ES-I3 (cell line): ENCODE measurements at regions not wholly inside any gene's neighbourhood (a gene's known extent, or its start where the extent isn't known, plus 50 kb on each side); places are given as distances from the start of the nearest gene placed in this dataset.
"Not testable (repeated sequence)": the region's sequence is repeated elsewhere in the genome, so short reads cannot be mapped to it uniquely, and the experiment has no call there.

Source experiments
- H3K36me3 ChIP-seq: 2 replicates; pipeline ENCODE4 v1.6.1; 2013; ENCODE audit warnings: mild to moderate bottlenecking, low read length, control low read depth, moderate library complexity; ENCODE audit not compliant: insufficient read depth
- H3K4me1 ChIP-seq: 2 replicates; pipeline ENCODE4 v1.6.1; 2013; ENCODE audit warnings: mild to moderate bottlenecking, control low read depth, low read length; ENCODE audit not compliant: insufficient read depth
- H3K9ac ChIP-seq: 2 replicates; pipeline ENCODE4 v1.6.1; 2013; ENCODE audit warnings: low read depth, mild to moderate bottlenecking, low read length, moderate library complexity
- H3K9me3 ChIP-seq: 2 replicates; pipeline ENCODE4 v1.6.1; 2013; ENCODE audit warnings: mild to moderate bottlenecking, low read length, moderate library complexity; ENCODE audit not compliant: control insufficient read depth, insufficient read depth

- Histone ChIP-seq H3K9ac (no peak overlapping the region), H3K4me1 (no peaks in the 10 kb centered on the region), H3K9me3 (no peaks in the 10 kb centered on the region; the same call in 1 of the 2 replicates), H3K36me3 (no peaks in the 10 kb centered on the region)
Observed at GRCh38 chr1:105416261-105416660, 1640.2 kb upstream of the PRMT6 start.

DNA sequence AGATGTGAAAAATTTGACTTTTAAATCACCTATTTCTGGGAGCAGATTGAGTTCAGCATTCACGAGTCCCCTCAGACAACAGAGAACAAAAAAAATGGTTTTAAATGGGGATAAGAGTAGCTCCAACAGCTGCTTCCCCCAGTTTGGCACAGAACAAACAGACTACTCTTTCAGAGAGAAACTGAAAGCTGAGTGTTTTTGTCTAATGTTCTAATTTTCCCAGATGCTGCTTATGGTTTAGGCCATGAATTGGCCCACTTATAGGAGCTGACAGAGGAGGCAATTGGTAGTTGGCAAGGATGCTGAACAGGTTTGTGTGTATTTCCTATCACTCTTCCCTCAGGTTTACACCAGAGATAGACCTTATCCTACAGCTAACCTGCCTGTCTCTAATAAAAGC, 1637.4 kb upstream of the PRMT6 start:
- Histone ChIP-seq H3K9ac (no peak overlapping the region), H3K9me3 (no peaks in the 10 kb centered on the region), H3K36me3 (no peaks in the 10 kb centered on the region), H3K4me1 (no peaks in the 10 kb centered on the region)

GRCh38 chr1:105427543-105427942, 1628.9 kb upstream of the PRMT6 start:
- H3K36me3 ChIP-seq, result no peaks in the 10 kb centered on the region
- H3K9ac ChIP-seq, result no peak overlapping the region
- no peaks in the 10 kb centered on the region for H3K4me1 ChIP-seq
- H3K9me3 ChIP-seq, result no peaks in the 10 kb centered on the region

- no peaks in the 10 kb centered on the region for H3K4me1 ChIP-seq
- H3K9me3 ChIP-seq, result no peaks in the 10 kb centered on the region; the same call in 1 of the 2 replicates
- no peaks in the 10 kb centered on the region for H3K36me3 ChIP-seq
- H3K9ac ChIP-seq, result no peak overlapping the region
Observed at GRCh38 chr1:105436589-105437259, 1619.8 kb upstream of the PRMT6 start.

DNA sequence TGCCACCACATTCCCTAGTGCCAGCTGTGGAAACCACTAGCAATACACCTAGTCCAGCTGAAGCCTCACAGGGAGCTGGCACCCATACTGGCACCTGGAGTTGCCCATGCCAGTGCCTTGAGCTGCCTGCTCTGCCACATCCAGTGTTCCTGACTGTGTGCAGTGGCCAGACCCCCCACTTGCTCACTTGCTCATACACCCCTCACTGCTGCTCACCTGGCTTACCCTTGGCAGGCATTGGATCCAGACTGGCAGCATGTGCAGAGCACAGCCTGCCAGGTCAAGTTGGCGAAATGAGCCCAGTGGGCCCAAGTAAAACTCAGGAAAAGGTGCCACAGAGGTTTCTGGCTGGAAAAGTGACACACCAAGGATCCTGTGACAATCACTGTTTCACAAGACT, 1618.6 kb upstream of the PRMT6 start:
- H3K4me1 ChIP-seq, result no peaks in the 10 kb centered on the region
- H3K9me3 ChIP-seq, result no peaks in the 10 kb centered on the region; the same call in 1 of the 2 replicates
- no peaks in the 10 kb centered on the region for H3K36me3 ChIP-seq
- H3K9ac ChIP-seq, result no peak overlapping the region

GRCh38 chr1:105442901-105443300, 1613.6 kb upstream of the PRMT6 start:
- no peaks in the 10 kb centered on the region for H3K36me3 ChIP-seq

GRCh38 chr1:105459759-105460158, 1596.7 kb upstream of the PRMT6 start:
- Histone ChIP-seq H3K36me3 (no peaks in the 10 kb centered on the region), H3K4me1 (no peaks in the 10 kb centered on the region), H3K9me3 (no peaks in the 10 kb centered on the region), H3K9ac (no peak overlapping the region)

More at GRCh38 chr1:105442901-105443300, 1613.6 kb upstream of the PRMT6 start:
- Histone ChIP-seq H3K9me3 (no peaks in the 10 kb centered on the region), H3K9ac (no peak overlapping the region), H3K4me1 (no peaks in the 10 kb centered on the region)

DNA sequence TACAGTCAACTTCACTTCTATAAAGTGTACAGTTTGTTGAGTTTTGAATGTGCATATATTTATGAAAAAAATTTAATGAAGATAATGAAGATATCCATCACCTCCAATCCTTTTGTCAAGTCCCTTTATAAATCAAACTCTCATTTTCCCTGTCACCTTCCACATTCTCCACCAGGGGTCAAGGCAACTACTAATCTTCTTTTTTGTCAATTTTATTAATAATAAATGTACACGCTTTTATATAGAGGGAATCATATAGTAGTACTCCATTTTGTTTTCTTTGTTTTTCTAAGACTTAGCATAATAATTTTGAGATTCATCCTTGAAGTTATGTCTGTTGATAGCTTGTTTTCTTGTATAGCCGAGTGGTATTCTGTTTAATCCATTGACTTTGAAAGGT, 1594.2 kb upstream of the PRMT6 start:
- no peaks in the 10 kb centered on the region for H3K36me3 ChIP-seq
- H3K4me1 ChIP-seq, result no peaks in the 10 kb centered on the region
- no peak overlapping the region for H3K9ac ChIP-seq
- no peaks in the 10 kb centered on the region for H3K9me3 ChIP-seq

DNA sequence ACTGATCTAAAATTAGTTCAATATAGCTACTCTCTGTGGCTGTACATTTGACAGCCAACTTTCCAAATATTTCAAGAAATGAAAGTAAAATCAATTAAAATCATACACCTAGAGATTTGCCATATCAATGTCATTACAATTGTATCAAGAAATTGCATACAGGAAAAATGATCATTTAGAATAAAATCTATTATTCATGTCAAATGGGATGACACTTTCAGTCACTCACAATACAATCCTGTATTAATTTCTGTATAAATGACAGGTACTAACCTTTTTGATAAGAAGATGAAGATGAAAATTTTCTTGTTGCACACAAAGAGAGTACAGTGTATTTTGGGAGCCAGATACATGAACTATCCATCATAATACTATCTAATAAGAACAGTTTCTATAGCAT, 1588.9 kb upstream of the PRMT6 start:
- Histone ChIP-seq H3K36me3 (no peaks in the 10 kb centered on the region), H3K9me3 (no peaks in the 10 kb centered on the region), H3K9ac (no peak overlapping the region), H3K4me1 (no peaks in the 10 kb centered on the region)

DNA sequence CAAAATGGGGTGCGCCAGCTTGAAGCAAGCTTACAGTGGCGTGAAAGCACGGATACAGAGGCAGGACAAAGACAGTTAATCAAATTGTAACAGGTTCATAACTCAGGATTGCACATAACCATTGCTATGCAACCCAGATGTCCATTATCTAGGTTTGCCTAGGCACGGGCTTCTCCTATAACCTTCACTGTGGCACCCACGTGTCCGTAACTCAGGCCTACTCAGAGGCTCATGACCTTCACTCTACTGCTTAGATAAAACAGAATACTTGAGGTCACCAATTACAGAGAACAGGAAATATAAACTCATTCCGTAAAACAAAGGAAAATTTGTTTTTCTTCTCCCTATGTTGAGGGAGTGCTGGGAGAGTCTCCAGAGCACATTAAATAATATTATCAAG, 1585.9 kb upstream of the PRMT6 start:
- H3K9me3 ChIP-seq, H3K4me1 ChIP-seq, H3K36me3 ChIP-seq, H3K9ac ChIP-seq: not testable (repeated sequence)

DNA sequence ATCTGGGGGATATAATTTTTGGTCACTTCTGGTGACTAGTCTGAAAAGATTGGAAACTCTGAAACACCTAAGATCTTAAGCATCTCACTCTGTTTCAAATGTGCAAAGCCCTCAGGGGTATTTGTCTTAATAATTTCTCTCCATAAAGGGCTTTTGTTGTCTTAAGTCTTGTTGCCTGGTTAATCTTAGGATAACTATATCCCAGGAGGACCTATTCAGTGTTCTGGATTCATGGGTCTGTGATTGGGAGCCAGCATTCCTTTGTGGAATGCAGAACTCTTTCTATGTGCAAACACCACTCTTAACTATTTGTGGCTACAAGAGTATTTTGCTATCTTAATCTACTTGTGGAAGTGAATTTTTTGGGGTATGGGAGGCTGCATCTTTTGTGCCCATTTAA, 1573.0 kb upstream of the PRMT6 start:
- Histone ChIP-seq H3K4me1 (no peaks in the 10 kb centered on the region), H3K36me3 (no peaks in the 10 kb centered on the region), H3K9ac (no peak overlapping the region), H3K9me3 (no peaks in the 10 kb centered on the region; the same call in 1 of the 2 replicates)

GRCh38 chr1:105485207-105485606, 1571.3 kb upstream of the PRMT6 start:
- Histone ChIP-seq H3K36me3 (no peaks in the 10 kb centered on the region), H3K4me1 (no peaks in the 10 kb centered on the region), H3K9me3 (no peaks in the 10 kb centered on the region; the same call in 1 of the 2 replicates), H3K9ac (no peak overlapping the region)

- Histone ChIP-seq H3K9ac (no peak overlapping the region), H3K9me3 (no peaks in the 10 kb centered on the region), H3K36me3 (no peaks in the 10 kb centered on the region), H3K4me1 (no peaks in the 10 kb centered on the region)
Observed at GRCh38 chr1:105492921-105493320, 1563.6 kb upstream of the PRMT6 start.

DNA sequence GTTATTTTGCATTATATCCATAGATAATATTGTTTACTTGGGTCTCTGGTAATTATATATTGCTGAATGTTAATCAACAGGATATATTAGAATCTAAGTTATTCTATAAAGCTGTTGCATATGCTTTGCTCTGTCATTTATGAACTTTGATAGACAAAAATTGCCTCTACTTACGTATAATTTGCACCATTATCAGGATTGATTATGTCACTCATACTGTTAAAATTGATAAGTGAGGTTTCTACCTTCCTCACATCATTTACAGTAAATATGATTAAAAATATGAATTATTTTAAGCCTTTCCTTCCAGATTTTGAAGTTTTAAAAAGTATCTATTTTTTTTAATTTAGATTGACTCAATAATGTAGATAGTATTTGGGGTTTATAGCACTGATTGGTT, 1540.4 kb upstream of the PRMT6 start:
- Histone ChIP-seq H3K4me1 (no peaks in the 10 kb centered on the region), H3K9ac (no peak overlapping the region), H3K36me3 (no peaks in the 10 kb centered on the region), H3K9me3 (no peaks in the 10 kb centered on the region)

DNA sequence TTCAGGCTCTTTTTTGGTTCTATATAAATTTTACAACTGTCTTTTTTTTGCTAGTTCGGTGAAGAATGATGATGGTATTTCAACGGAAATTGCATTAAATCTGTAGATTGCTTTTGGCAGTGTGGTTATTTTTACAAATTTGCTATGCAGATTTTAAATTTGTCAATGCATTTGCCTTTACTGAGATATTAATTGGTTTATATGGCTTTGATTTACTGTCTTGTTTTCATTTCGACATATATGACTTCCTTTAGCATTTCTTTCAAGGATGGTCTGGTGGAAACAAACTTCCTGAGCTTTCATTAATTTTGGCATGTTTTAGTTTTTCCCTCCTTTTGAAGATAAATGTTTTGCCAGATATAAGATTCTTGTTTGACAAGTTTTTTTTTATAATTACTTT, 1522.5 kb upstream of the PRMT6 start:
- no peaks in the 10 kb centered on the region for H3K4me1 ChIP-seq
- H3K9ac ChIP-seq, result no peak overlapping the region
- H3K9me3 ChIP-seq, result no peaks in the 10 kb centered on the region
- H3K36me3 ChIP-seq, result no peaks in the 10 kb centered on the region

GRCh38 chr1:105544475-105544874, 1512.0 kb upstream of the PRMT6 start:
- H3K4me1 ChIP-seq, result no peaks in the 10 kb centered on the region
- H3K9me3 ChIP-seq, result no peaks in the 10 kb centered on the region
- H3K9ac ChIP-seq, result no peak overlapping the region
- no peaks in the 10 kb centered on the region for H3K36me3 ChIP-seq
